Gastrocnemius medialis (tissue), 4 donors: ENCODE measurements at regions not wholly inside any gene's neighbourhood (a gene's known extent, or its start where the extent isn't known, plus 50 kb on each side); places are given as distances from the start of the nearest gene placed in this dataset.

Experiments used
- ATAC-seq, 2 donors: fragments of 150-250 bp; one replicate each; pipeline ENCODE4 v1.9.1; 2016
- DNase-seq, 2 donors: peaks; one replicate each; pipeline ENCODE4 v3.0.0-alpha.2; 2019
- H3K27ac ChIP-seq, 4 donors: fragments of 200-600 bp; sonication (generic); 1 replicate in 1 of 4; 2 replicates in 3 of 4; pipeline ENCODE4 v1.5.1; 2016 to 2018; ENCODE audit warnings: mild to moderate bottlenecking in 2 of 4, moderate library complexity in 1 of 4
- H3K27me3 ChIP-seq, 3 donors: fragments of 200-600 bp; sonication (generic) in 2 of 3; 1 replicate in 1 of 3; 2 replicates in 2 of 3; pipeline versions ENCODE4 v1.5.1 to v1.6.0; 2016 to 2019; ENCODE audit warnings: mild to moderate bottlenecking in 1 of 3, moderate library complexity in 1 of 3
- H3K36me3 ChIP-seq, 2 donors: fragments of 200-600 bp; sonication (generic) in 1 of 2; one replicate each; pipeline ENCODE4 v1.5.1; 2017 to 2018
- H3K4me1 ChIP-seq, 2 donors: fragments of 200-600 bp; sonication (generic) in 1 of 2; one replicate each; pipeline ENCODE4 v1.5.1; 2016 to 2017; ENCODE audit warnings: mild to moderate bottlenecking in 2 of 2
- H3K4me3 ChIP-seq, 4 donors: fragments of 200-600 bp; sonication (generic) in 3 of 4; 1 replicate in 1 of 4; 2 replicates in 3 of 4; pipeline ENCODE4 v1.5.1; 2016 to 2019; ENCODE audit warnings: mild to moderate bottlenecking in 2 of 4
- H3K9me3 ChIP-seq, 3 donors: fragments of 200-600 bp; sonication (generic) in 2 of 3; 1 replicate in 1 of 3; 2 replicates in 2 of 3; pipeline ENCODE4 v1.5.1; 2016 to 2019
- CTCF ChIP-seq, 5 experiments: fragments of 450-650 bp in 3 of 5; fragments of 200-600 bp in 2 of 5; sonication (generic) in 2 of 5; IDR thresholded peaks in 4 of 5; conservative IDR thresholded peaks in 1 of 5; 1 replicate in 4 of 5; 2 replicates in 1 of 5; pipeline ENCODE4 v1.5.1; 2016 to 2019; ENCODE audit warnings: antibody characterized with exemption in 5 of 5, mild to moderate bottlenecking in 3 of 5, moderate library complexity in 3 of 5
- POLR2A ChIP-seq, 2 donors: fragments of 450-650 bp; IDR thresholded peaks; one replicate each; pipeline ENCODE4 v1.6.1; 2017; ENCODE audit warnings: antibody characterized with exemption in 2 of 2, mild to moderate bottlenecking in 2 of 2, moderate library complexity in 2 of 2
- in situ Hi-C, 4 donors: fragments of 200-750 bp; cut with MboI; loops; one replicate each; pipeline versions ENCODE4 v1.15.0 to v1.8.0; 2017; ENCODE audit warnings: low sequenced_read_pairs in 4 of 4
- intact Hi-C: fragments of 100-400 bp; cut with DNase I; formaldehyde crosslinking; loops from one replicate; pipeline ENCODE4 v1.15.1; 2023; ENCODE audit warnings: low total_unique reads

GRCh38 chr12:33825986-33826602 lies 196.2 kb upstream of the ALG10 start:
- H3K27me3 ChIP-seq = no peaks in the 10 kb centered on the region
- H3K36me3 ChIP-seq = no peaks in the 10 kb centered on the region
- in situ Hi-C loops = no loop called here
- no peaks in the 10 kb centered on the region for H3K4me1 ChIP-seq
- intact Hi-C loops = no loop called here
- ATAC-seq (no peak), DNase-seq (no peak)
- H3K9me3 ChIP-seq = no peaks in the 10 kb centered on the region
- no peak for TF ChIP-seq CTCF (IDR thresholded peaks at IDR 0.05 in 4 of 5, conservative IDR thresholded peaks at IDR 0.05 in 1 of 5)
- TF ChIP-seq POLR2A (IDR thresholded peaks at IDR 0.05) = no peak
- no peak overlapping the region for H3K4me3 ChIP-seq
- H3K27ac ChIP-seq = no peak overlapping the region

GRCh38 chr12:33828326-33828725 lies 194.0 kb upstream of the ALG10 start:
- no peak for DNase-seq
- Histone ChIP-seq H3K36me3 (no peaks in the 10 kb centered on the region), H3K9me3 (no peaks in the 10 kb centered on the region), H3K27ac (no peak overlapping the region), H3K27me3 (no peaks in the 10 kb centered on the region), H3K4me3 (no peak overlapping the region), H3K4me1 (no peaks in the 10 kb centered on the region)
- TF ChIP-seq CTCF (IDR thresholded peaks at IDR 0.05 in 4 of 5, conservative IDR thresholded peaks at IDR 0.05 in 1 of 5) (no peak), POLR2A (IDR thresholded peaks at IDR 0.05) (no peak)
- ATAC-seq = no peak
- in situ Hi-C loops = no loop called here
- intact Hi-C loops = no loop called here

- H3K27me3 ChIP-seq = no peaks in the 10 kb centered on the region
- ATAC-seq (no peak), DNase-seq (no peak)
- H3K9me3 ChIP-seq = no peaks in the 10 kb centered on the region
- no peaks in the 10 kb centered on the region for H3K36me3 ChIP-seq
- in situ Hi-C loops = no loop called here
- intact Hi-C loops = no loop called here
- no peak for TF ChIP-seq CTCF (IDR thresholded peaks at IDR 0.05 in 4 of 5, conservative IDR thresholded peaks at IDR 0.05 in 1 of 5)
- no peak for TF ChIP-seq POLR2A (IDR thresholded peaks at IDR 0.05)
- no peak overlapping the region for H3K27ac ChIP-seq
- H3K4me1 ChIP-seq = no peaks in the 10 kb centered on the region
- H3K4me3 ChIP-seq = no peak overlapping the region
Measured at GRCh38 chr12:33830070-33830469, 192.2 kb upstream of the ALG10 start.

- intact Hi-C loops = no loop called here
- no peak for ATAC-seq
- no peak for TF ChIP-seq POLR2A (IDR thresholded peaks at IDR 0.05)
- no peak for TF ChIP-seq CTCF (IDR thresholded peaks at IDR 0.05 in 4 of 5, conservative IDR thresholded peaks at IDR 0.05 in 1 of 5)
Measured at GRCh38 chr12:33832900-33833299, 189.4 kb upstream of the ALG10 start.

GRCh38 chr12:33834672-33835071 lies 187.6 kb upstream of the ALG10 start:
- Histone ChIP-seq H3K4me1 (no peaks in the 10 kb centered on the region), H3K9me3 (no peaks in the 10 kb centered on the region), H3K4me3 (no peak overlapping the region), H3K27me3 (no peaks in the 10 kb centered on the region), H3K27ac (no peak overlapping the region), H3K36me3 (no peaks in the 10 kb centered on the region)
- intact Hi-C loops = no loop called here
- DNase-seq (no peak), ATAC-seq (no peak)
- in situ Hi-C loops = no loop called here
- no peak for TF ChIP-seq POLR2A (IDR thresholded peaks at IDR 0.05)
- TF ChIP-seq CTCF (IDR thresholded peaks at IDR 0.05 in 4 of 5, conservative IDR thresholded peaks at IDR 0.05 in 1 of 5) = no peak

More at GRCh38 chr12:33832900-33833299, 189.4 kb upstream of the ALG10 start:
- no peaks in the 10 kb centered on the region for H3K36me3 ChIP-seq
- in situ Hi-C loops = no loop called here
- H3K27ac ChIP-seq = no peak overlapping the region
- no peak overlapping the region for H3K4me3 ChIP-seq
- no peaks in the 10 kb centered on the region for H3K9me3 ChIP-seq
- no peaks in the 10 kb centered on the region for H3K4me1 ChIP-seq
- DNase-seq = no peak
- H3K27me3 ChIP-seq = no peaks in the 10 kb centered on the region
